ENCODE measurements at regions not wholly inside any gene's neighbourhood (a gene's known extent, or its start where the extent isn't known, plus 50 kb on each side); places are given as distances from the start of the nearest gene placed in this dataset.
A peak's percentile ranks its signal among the peaks of the same experiment; 100 is the strongest.
"Not testable (repeated sequence)": the region's sequence is repeated elsewhere in the genome, so short reads cannot be mapped to it uniquely, and the experiment has no call there.

GRCh38 chr3:153247331-153248330, 85.6 kb downstream of the RAP2B start:
- Mint-ChIP-seq H3K4me1 (peaks cover 36 to 44% (median 43%) of the 10 kb centered on the region in 3 donors), H3K27me3 (no peaks in the 10 kb centered on the region), H3K27ac (peak overlapping the region; percentile 70 to 72), H3K36me3 (peaks cover 6% of the 10 kb centered on the region), H3K4me3 (no peak overlapping the region), H3K9me3 (peaks cover 0 to 10% (median 0%) of the 10 kb centered on the region in 3 donors)
- H3K4me1 ChIP-seq (ENCODE audit: control insufficient read depth in 1 of 2, extremely low read depth in 1 of 2, insufficient read depth in 2 of 2, low read length in 2 of 2): peaks cover 7% of the 10 kb centered on the region in 2 experiments
- no CpG with 5 or more reads among the region's 7 CpGs for WGBS (ENCODE audit: insufficient coverage)
- no peak overlapping the region for H3K4me3 ChIP-seq (ENCODE audit: control insufficient read depth in 1 of 2, extremely low read depth in 1 of 2, low read length in 1 of 2)
- CTCF ChIA-PET: interaction anchor here in 1 of 2 donors (0.6 kb wide), 3 partner anchors 37 to 83 kb away, joined by 3 to 9 read pairs (median 3); no protein-coding TSS in a partner anchor
- POLR2A ChIA-PET: interaction anchor here in 1 of 2 donors (0.6 kb wide), 1 partner anchor 51 kb away, joined by 3 read pairs; no protein-coding TSS in a partner anchor
- H3K36me3 ChIP-seq (ENCODE audit: control insufficient read depth in 2 of 2, extremely low read depth in 1 of 2, insufficient read depth in 1 of 2, low read length in 1 of 2): no peaks in the 10 kb centered on the region
- H3K27ac ChIP-seq (ENCODE audit: low read length): peak overlapping the region; percentile 15
- H3K27me3 ChIP-seq (replicated peaks in 1 of 2; ENCODE audit: control insufficient read depth in 2 of 2, extremely low read depth in 1 of 2, insufficient read depth in 2 of 2, low read length in 1 of 2): no peaks in the 10 kb centered on the region
- DNase-seq (no peak), ATAC-seq (replicated peaks in 1 of 4) (no peak)
- no peaks in the 10 kb centered on the region for H3K9me3 ChIP-seq

- H3K27me3 ChIP-seq (replicated peaks in 1 of 2; ENCODE audit: control insufficient read depth in 2 of 2, extremely low read depth in 1 of 2, insufficient read depth in 2 of 2, low read length in 1 of 2); ATAC-seq (replicated peaks in 1 of 4); POLR2A ChIA-PET; H3K9me3 Mint-ChIP-seq; H3K36me3 Mint-ChIP-seq; H3K27ac ChIP-seq (ENCODE audit: low read length); CTCF ChIA-PET; H3K4me3 ChIP-seq (ENCODE audit: control insufficient read depth in 1 of 2, extremely low read depth in 1 of 2, low read length in 1 of 2); H3K36me3 ChIP-seq (ENCODE audit: control insufficient read depth in 2 of 2, extremely low read depth in 1 of 2, insufficient read depth in 1 of 2, low read length in 1 of 2); H3K9me3 ChIP-seq; H3K4me1 ChIP-seq (ENCODE audit: control insufficient read depth in 1 of 2, extremely low read depth in 1 of 2, insufficient read depth in 2 of 2, low read length in 2 of 2); H3K27me3 Mint-ChIP-seq; DNase-seq: not testable (repeated sequence)
- WGBS (ENCODE audit: insufficient coverage): no CpG with 5 or more reads among the region's 6 CpGs
- peak overlapping the region; percentile 77 to 79 for H3K27ac Mint-ChIP-seq
- H3K4me3 Mint-ChIP-seq: peak overlapping the region in 1 of 3 donors; percentile 1
- H3K4me1 Mint-ChIP-seq: peaks cover 34 to 46% (median 40%) of the 10 kb centered on the region in 3 donors
Measured at GRCh38 chr3:153248835-153249234, 86.8 kb downstream of the RAP2B start.

GRCh38 chr3:153249906-153250305, 87.9 kb downstream of the RAP2B start:
- no peak overlapping the region for H3K4me3 Mint-ChIP-seq
- peaks cover 0 to 8% (median 0%) of the 10 kb centered on the region in 3 donors for H3K9me3 Mint-ChIP-seq
- ChIA-PET POLR2A (no interaction called here), CTCF (no interaction called here)
- peaks cover 5% of the 10 kb centered on the region for H3K36me3 Mint-ChIP-seq
- H3K4me1 Mint-ChIP-seq: peaks cover 34 to 46% (median 40%) of the 10 kb centered on the region in 3 donors
- H3K27me3 ChIP-seq (replicated peaks in 1 of 2; ENCODE audit: control insufficient read depth in 2 of 2, extremely low read depth in 1 of 2, insufficient read depth in 2 of 2, low read length in 1 of 2): no peaks in the 10 kb centered on the region
- no peak overlapping the region for H3K27ac ChIP-seq (ENCODE audit: low read length)
- no peaks in the 10 kb centered on the region for H3K36me3 ChIP-seq (ENCODE audit: control insufficient read depth in 2 of 2, extremely low read depth in 1 of 2, insufficient read depth in 1 of 2, low read length in 1 of 2)
- H3K27me3 Mint-ChIP-seq: no peaks in the 10 kb centered on the region
- 100% methylated on average over 1 of the region's 2 CpGs for WGBS (ENCODE audit: insufficient coverage)
- no peak for DNase-seq
- no peaks in the 10 kb centered on the region for H3K9me3 ChIP-seq
- H3K27ac Mint-ChIP-seq: peak overlapping the region in 1 of 2 donors; percentile 12
- H3K4me1 ChIP-seq (ENCODE audit: control insufficient read depth in 1 of 2, extremely low read depth in 1 of 2, insufficient read depth in 2 of 2, low read length in 2 of 2): peaks cover 3 to 7% of the 10 kb centered on the region in 2 experiments
- no peak for ATAC-seq (replicated peaks in 1 of 4)
- H3K4me3 ChIP-seq (ENCODE audit: control insufficient read depth in 1 of 2, extremely low read depth in 1 of 2, low read length in 1 of 2): no peak overlapping the region

- no peaks in the 10 kb centered on the region for H3K9me3 ChIP-seq
- POLR2A ChIA-PET: interaction anchor here (0.6 kb wide), 2 partner anchors 27 to 594 kb away, joined by 3 to 9 read pairs; no protein-coding TSS in a partner anchor
- peaks cover 3 to 7% of the 10 kb centered on the region in 2 experiments for H3K4me1 ChIP-seq (ENCODE audit: control insufficient read depth in 1 of 2, extremely low read depth in 1 of 2, insufficient read depth in 2 of 2, low read length in 2 of 2)
- H3K4me3 ChIP-seq (ENCODE audit: control insufficient read depth in 1 of 2, extremely low read depth in 1 of 2, low read length in 1 of 2): no peak overlapping the region
- no peak for ATAC-seq (replicated peaks in 1 of 4)
- Mint-ChIP-seq H3K4me1 (peaks cover 34 to 46% (median 40%) of the 10 kb centered on the region in 3 donors), H3K27me3 (no peaks in the 10 kb centered on the region), H3K27ac (no peak overlapping the region), H3K9me3 (peaks cover 0 to 8% (median 0%) of the 10 kb centered on the region in 3 donors), H3K36me3 (peaks cover 5% of the 10 kb centered on the region), H3K4me3 (no peak overlapping the region)
- H3K27me3 ChIP-seq (replicated peaks in 1 of 2; ENCODE audit: control insufficient read depth in 2 of 2, extremely low read depth in 1 of 2, insufficient read depth in 2 of 2, low read length in 1 of 2): no peaks in the 10 kb centered on the region
- CTCF ChIA-PET: interaction anchor here in 1 of 2 donors (0.6 kb wide), 1 partner anchor 12 kb away, joined by 5 read pairs; no protein-coding TSS in a partner anchor
- no CpG with 5 or more reads among the region's 2 CpGs for WGBS (ENCODE audit: insufficient coverage)
- no peak for DNase-seq
- H3K27ac ChIP-seq (ENCODE audit: low read length): no peak overlapping the region
- no peaks in the 10 kb centered on the region for H3K36me3 ChIP-seq (ENCODE audit: control insufficient read depth in 2 of 2, extremely low read depth in 1 of 2, insufficient read depth in 1 of 2, low read length in 1 of 2)
Measured at GRCh38 chr3:153250446-153250845, 88.4 kb downstream of the RAP2B start.

GRCh38 chr3:153252963-153253362, 90.9 kb downstream of the RAP2B start:
- Histone ChIP-seq H3K27ac (ENCODE audit: low read length) (no peak overlapping the region), H3K27me3 (replicated peaks in 1 of 2; ENCODE audit: control insufficient read depth in 2 of 2, extremely low read depth in 1 of 2, insufficient read depth in 2 of 2, low read length in 1 of 2) (no peaks in the 10 kb centered on the region), H3K4me1 (ENCODE audit: control insufficient read depth in 1 of 2, extremely low read depth in 1 of 2, insufficient read depth in 2 of 2, low read length in 2 of 2) (peaks cover 3 to 5% of the 10 kb centered on the region in 2 experiments), H3K9me3 (no peaks in the 10 kb centered on the region), H3K4me3 (ENCODE audit: control insufficient read depth in 1 of 2, extremely low read depth in 1 of 2, low read length in 1 of 2) (no peak overlapping the region), H3K36me3 (ENCODE audit: control insufficient read depth in 2 of 2, extremely low read depth in 1 of 2, insufficient read depth in 1 of 2, low read length in 1 of 2) (no peaks in the 10 kb centered on the region)
- H3K36me3 Mint-ChIP-seq: peaks cover 5% of the 10 kb centered on the region
- no CpG with 5 or more reads among the region's 3 CpGs for WGBS (ENCODE audit: insufficient coverage)
- ChIA-PET CTCF (no interaction called here), POLR2A (no interaction called here)
- no peaks in the 10 kb centered on the region for H3K27me3 Mint-ChIP-seq
- ATAC-seq (replicated peaks in 1 of 4): no peak
- peaks cover 33 to 52% (median 38%) of the 10 kb centered on the region in 3 donors for H3K4me1 Mint-ChIP-seq
- H3K4me3 Mint-ChIP-seq: no peak overlapping the region
- no peak for DNase-seq
- peaks cover 0 to 8% (median 0%) of the 10 kb centered on the region in 3 donors for H3K9me3 Mint-ChIP-seq
- H3K27ac Mint-ChIP-seq: no peak overlapping the region

GRCh38 chr3:153254361-153254760, 92.3 kb downstream of the RAP2B start:
- Histone ChIP-seq H3K27ac (ENCODE audit: low read length) (no peak overlapping the region), H3K9me3 (no peaks in the 10 kb centered on the region), H3K4me3 (ENCODE audit: control insufficient read depth in 1 of 2, extremely low read depth in 1 of 2, low read length in 1 of 2) (no peak overlapping the region), H3K36me3 (ENCODE audit: control insufficient read depth in 2 of 2, extremely low read depth in 1 of 2, insufficient read depth in 1 of 2, low read length in 1 of 2) (no peaks in the 10 kb centered on the region), H3K4me1 (ENCODE audit: control insufficient read depth in 1 of 2, extremely low read depth in 1 of 2, insufficient read depth in 2 of 2, low read length in 2 of 2) (no peaks in the 10 kb centered on the region), H3K27me3 (replicated peaks in 1 of 2; ENCODE audit: control insufficient read depth in 2 of 2, extremely low read depth in 1 of 2, insufficient read depth in 2 of 2, low read length in 1 of 2) (no peaks in the 10 kb centered on the region)
- POLR2A ChIA-PET: interaction anchor here in 1 of 2 donors (0.7 kb wide), 1 partner anchor 799 kb away, joined by 10 read pairs; no protein-coding TSS in a partner anchor
- no peak for ATAC-seq (replicated peaks in 1 of 4)
- Mint-ChIP-seq H3K4me3 (no peak overlapping the region), H3K36me3 (peaks cover 5% of the 10 kb centered on the region), H3K9me3 (peaks cover 0 to 8% (median 0%) of the 10 kb centered on the region in 3 donors), H3K27ac (no peak overlapping the region), H3K27me3 (no peaks in the 10 kb centered on the region), H3K4me1 (peaks cover 27 to 44% (median 32%) of the 10 kb centered on the region in 3 donors)
- CTCF ChIA-PET: interaction anchor here (0.6 to 0.7 kb wide), 4 partner anchors 12 to 845 kb away, joined by 3 to 15 read pairs (median 6); no protein-coding TSS in a partner anchor
- WGBS (ENCODE audit: insufficient coverage): 93% methylated on average over 4 of the region's 5 CpGs
- DNase-seq: no peak

All from T-cell (primary cell).